Prostate gland (tissue), 2 donors: ENCODE measurements at regions not wholly inside any gene's neighbourhood (a gene's known extent, or its start where the extent isn't known, plus 50 kb on each side); places are given as distances from the start of the nearest gene placed in this dataset.

Source experiments
- DNase-seq: peaks from one replicate; pipeline ENCODE4 v3.0.0-alpha.2; 2019; ENCODE audit warnings: low spot score
- H3K27ac ChIP-seq, 2 donors: fragments of 200-600 bp; sonication (generic); 2 replicates each; pipeline ENCODE4 v1.5.1; 2017 to 2019
- H3K27me3 ChIP-seq: fragments of 200-600 bp; sonication (generic); replicated peaks from 2 replicates; pipeline ENCODE4 v1.5.1; 2019; ENCODE audit not compliant: insufficient read depth
- H3K36me3 ChIP-seq, 2 donors: fragments of 200-600 bp; sonication (generic); 1 replicate in 1 of 2; 2 replicates in 1 of 2; pipeline versions ENCODE4 v1.5.1 to v1.8.1; 2017 to 2019
- H3K4me1 ChIP-seq: fragments of 200-600 bp; sonication (generic); replicated peaks from 2 replicates; pipeline ENCODE4 v1.5.1; 2019
- H3K4me3 ChIP-seq, 2 donors: fragments of 200-600 bp; sonication (generic); 2 replicates each; pipeline ENCODE4 v1.5.1; 2017 to 2019
- H3K9me3 ChIP-seq: fragments of 200-600 bp; sonication (generic); 2 replicates; pipeline ENCODE4 v1.5.1; 2017
- POLR2A ChIP-seq: fragments of 450-650 bp; IDR thresholded peaks from one replicate; pipeline ENCODE4 v1.6.1; 2016; ENCODE audit warnings: antibody characterized with exemption, mild to moderate bottlenecking
- POLR2AphosphoS5 ChIP-seq: sonication (generic); formaldehyde crosslinking; IDR thresholded peaks from one replicate; pipeline ENCODE4 v1.6.1; 2017; ENCODE audit warnings: antibody characterized with exemption
- WGBS: methylation state at CpG from one replicate; pipeline ENCODE4 v1.1.5; 2018; 5-methylcytosine and 5-hydroxymethylcytosine counted together
- intact Hi-C: fragments of 100-400 bp; cut with DNase I; formaldehyde crosslinking; loops from one replicate; pipeline ENCODE4 v1.14.2; 2022
- TF ChIP-seq, protein P1 (sequence below), 4 experiments: fragments of 200-600 bp in 2 of 4; fragments of 450-650 bp in 2 of 4; sonication (generic) in 2 of 4; IDR thresholded peaks; 1 replicate in 3 of 4; 2 replicates in 1 of 4; pipeline ENCODE4 v1.5.1; 2016 to 2019; ENCODE audit warnings: antibody characterized with exemption in 4 of 4, mild to moderate bottlenecking in 2 of 4, moderate library complexity in 2 of 4

GRCh38 chr4:158319880-158320279, 109.6 kb downstream of the TMEM144 start:
- 97% methylated on average over 7 of the region's 7 CpGs for WGBS
- Histone ChIP-seq H3K27me3 (no peaks in the 10 kb centered on the region), H3K4me3 (no peak overlapping the region), H3K9me3 (no peaks in the 10 kb centered on the region), H3K4me1 (no peaks in the 10 kb centered on the region), H3K36me3 (no peaks in the 10 kb centered on the region), H3K27ac (no peak overlapping the region)
- intact Hi-C loops: no loop called here
- TF ChIP-seq POLR2A: no peak
- TF ChIP-seq, protein P1, sequence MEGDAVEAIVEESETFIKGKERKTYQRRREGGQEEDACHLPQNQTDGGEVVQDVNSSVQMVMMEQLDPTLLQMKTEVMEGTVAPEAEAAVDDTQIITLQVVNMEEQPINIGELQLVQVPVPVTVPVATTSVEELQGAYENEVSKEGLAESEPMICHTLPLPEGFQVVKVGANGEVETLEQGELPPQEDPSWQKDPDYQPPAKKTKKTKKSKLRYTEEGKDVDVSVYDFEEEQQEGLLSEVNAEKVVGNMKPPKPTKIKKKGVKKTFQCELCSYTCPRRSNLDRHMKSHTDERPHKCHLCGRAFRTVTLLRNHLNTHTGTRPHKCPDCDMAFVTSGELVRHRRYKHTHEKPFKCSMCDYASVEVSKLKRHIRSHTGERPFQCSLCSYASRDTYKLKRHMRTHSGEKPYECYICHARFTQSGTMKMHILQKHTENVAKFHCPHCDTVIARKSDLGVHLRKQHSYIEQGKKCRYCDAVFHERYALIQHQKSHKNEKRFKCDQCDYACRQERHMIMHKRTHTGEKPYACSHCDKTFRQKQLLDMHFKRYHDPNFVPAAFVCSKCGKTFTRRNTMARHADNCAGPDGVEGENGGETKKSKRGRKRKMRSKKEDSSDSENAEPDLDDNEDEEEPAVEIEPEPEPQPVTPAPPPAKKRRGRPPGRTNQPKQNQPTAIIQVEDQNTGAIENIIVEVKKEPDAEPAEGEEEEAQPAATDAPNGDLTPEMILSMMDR (IDR thresholded peaks at IDR 0.05): no peak
- no peak for TF ChIP-seq POLR2AphosphoS5
- DNase-seq: no peak

DNA sequence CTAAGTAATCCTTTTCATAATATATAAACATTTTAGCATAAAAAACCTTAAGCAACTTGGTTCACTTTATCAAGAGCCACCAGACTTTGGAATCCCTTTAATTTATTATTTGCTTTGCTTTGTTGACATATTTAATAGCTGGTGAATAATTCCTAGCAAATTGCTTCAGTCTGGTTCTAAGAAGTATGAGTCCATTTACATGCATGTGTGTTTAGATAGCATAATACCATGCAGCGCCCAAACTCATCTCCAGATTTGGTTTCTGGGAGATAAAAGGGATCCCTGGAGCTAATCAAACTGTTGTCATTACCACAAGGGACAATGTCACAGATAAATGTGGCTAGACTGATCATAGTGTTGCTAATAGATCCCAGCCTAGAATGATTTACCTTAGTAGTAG, 111.8 kb downstream of the TMEM144 start:
- H3K9me3 ChIP-seq: no peaks in the 10 kb centered on the region
- TF ChIP-seq, protein P1 (IDR thresholded peaks at IDR 0.05): no peak
- TF ChIP-seq POLR2A (no peak), POLR2AphosphoS5 (no peak)
- intact Hi-C loops: no loop called here
- no peak overlapping the region for H3K4me3 ChIP-seq
- H3K36me3 ChIP-seq: no peaks in the 10 kb centered on the region
- H3K4me1 ChIP-seq: no peaks in the 10 kb centered on the region
- H3K27me3 ChIP-seq: no peaks in the 10 kb centered on the region
- no peak for DNase-seq
- WGBS: 22% methylated on average over 1 of the region's 1 CpG
- H3K27ac ChIP-seq: no peak overlapping the region

DNA sequence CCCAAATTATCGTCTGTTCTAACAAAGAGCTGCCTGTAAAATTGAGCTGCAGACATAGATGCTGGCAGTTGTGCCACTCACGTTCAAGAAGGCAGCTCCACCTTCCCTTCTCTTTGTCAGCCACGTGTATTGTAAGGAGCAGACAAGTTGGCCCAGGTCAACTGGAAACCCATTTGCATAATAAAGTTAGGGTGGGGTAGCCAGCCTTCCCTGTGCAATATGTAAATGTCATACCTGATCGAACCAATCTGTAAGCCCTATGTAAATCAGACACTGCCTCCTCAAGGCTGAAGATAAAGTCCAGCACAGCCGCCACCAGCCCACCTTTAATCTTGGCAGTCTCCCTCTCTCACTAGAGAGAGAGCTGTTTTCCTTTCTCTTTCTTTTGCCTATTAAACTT, 117.2 kb downstream of the TMEM144 start:
- intact Hi-C loops: no loop called here
- H3K9me3 ChIP-seq: no peaks in the 10 kb centered on the region
- no peak overlapping the region for H3K4me3 ChIP-seq
- H3K36me3 ChIP-seq: no peaks in the 10 kb centered on the region
- no peaks in the 10 kb centered on the region for H3K27me3 ChIP-seq
- H3K4me1 ChIP-seq: no peaks in the 10 kb centered on the region
- TF ChIP-seq, protein P1 (IDR thresholded peaks at IDR 0.05): no peak
- TF ChIP-seq POLR2AphosphoS5: no peak
- no peak for TF ChIP-seq POLR2A
- DNase-seq: no peak
- WGBS: 31% methylated on average over 5 of the region's 5 CpGs
- H3K27ac ChIP-seq: no peak overlapping the region

GRCh38 chr4:158331863-158332262, 121.6 kb downstream of the TMEM144 start:
- intact Hi-C loops: no loop called here
- Histone ChIP-seq H3K4me1 (no peaks in the 10 kb centered on the region), H3K9me3 (no peaks in the 10 kb centered on the region), H3K36me3 (no peaks in the 10 kb centered on the region), H3K4me3 (no peak overlapping the region), H3K27ac (no peak overlapping the region), H3K27me3 (no peaks in the 10 kb centered on the region)
- DNase-seq: no peak
- TF ChIP-seq POLR2AphosphoS5 (no peak), POLR2A (no peak)
- TF ChIP-seq, protein P1 (IDR thresholded peaks at IDR 0.05): no peak

DNA sequence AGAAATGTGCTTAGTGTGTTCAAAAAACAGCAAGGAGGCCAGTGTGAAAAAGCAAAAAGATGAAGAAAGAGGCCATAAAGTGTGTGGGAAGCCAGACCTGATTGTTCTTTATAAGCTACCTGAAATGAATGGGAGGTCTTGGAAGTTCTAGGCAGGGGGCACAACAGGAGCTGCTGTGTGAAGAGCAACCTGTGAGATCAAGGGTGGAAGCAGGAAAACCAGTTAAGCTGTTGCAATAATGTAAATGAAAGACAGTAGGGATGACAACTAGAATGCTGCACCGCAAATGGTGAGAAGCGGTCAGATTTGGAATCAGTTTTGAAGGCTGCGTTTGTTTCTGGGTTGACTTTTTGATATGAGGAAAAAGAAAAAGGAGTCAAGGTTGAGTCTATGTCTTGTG, 123.5 kb downstream of the TMEM144 start:
- TF ChIP-seq POLR2AphosphoS5: no peak
- TF ChIP-seq, protein P1 (IDR thresholded peaks at IDR 0.05): no peak
- no peak for TF ChIP-seq POLR2A
- Histone ChIP-seq H3K4me1 (no peaks in the 10 kb centered on the region), H3K27ac (no peak overlapping the region), H3K4me3 (no peak overlapping the region), H3K27me3 (no peaks in the 10 kb centered on the region), H3K36me3 (no peaks in the 10 kb centered on the region), H3K9me3 (no peaks in the 10 kb centered on the region)
- no peak for DNase-seq
- 76% methylated on average over 3 of the region's 3 CpGs for WGBS
- intact Hi-C loops: no loop called here
